Stimulated activated CD4-positive, alpha-beta T cell treated with anti-CD3 and anti-CD28 coated beads, Interleukin-12 subunit alpha, Interleukin-12 subunit beta, amount 100 ng/mL, for 24 hours (primary cell): ENCODE measurements at regions not wholly inside any gene's neighbourhood (a gene's known extent, or its start where the extent isn't known, plus 50 kb on each side); places are given as distances from the start of the nearest gene placed in this dataset.

Experiments
- DNase-seq, 2 experiments: peaks; one replicate each; pipeline ENCODE4 v3.0.0-alpha.2; 2020; ENCODE audit warnings: low read depth in 2 of 2

DNA sequence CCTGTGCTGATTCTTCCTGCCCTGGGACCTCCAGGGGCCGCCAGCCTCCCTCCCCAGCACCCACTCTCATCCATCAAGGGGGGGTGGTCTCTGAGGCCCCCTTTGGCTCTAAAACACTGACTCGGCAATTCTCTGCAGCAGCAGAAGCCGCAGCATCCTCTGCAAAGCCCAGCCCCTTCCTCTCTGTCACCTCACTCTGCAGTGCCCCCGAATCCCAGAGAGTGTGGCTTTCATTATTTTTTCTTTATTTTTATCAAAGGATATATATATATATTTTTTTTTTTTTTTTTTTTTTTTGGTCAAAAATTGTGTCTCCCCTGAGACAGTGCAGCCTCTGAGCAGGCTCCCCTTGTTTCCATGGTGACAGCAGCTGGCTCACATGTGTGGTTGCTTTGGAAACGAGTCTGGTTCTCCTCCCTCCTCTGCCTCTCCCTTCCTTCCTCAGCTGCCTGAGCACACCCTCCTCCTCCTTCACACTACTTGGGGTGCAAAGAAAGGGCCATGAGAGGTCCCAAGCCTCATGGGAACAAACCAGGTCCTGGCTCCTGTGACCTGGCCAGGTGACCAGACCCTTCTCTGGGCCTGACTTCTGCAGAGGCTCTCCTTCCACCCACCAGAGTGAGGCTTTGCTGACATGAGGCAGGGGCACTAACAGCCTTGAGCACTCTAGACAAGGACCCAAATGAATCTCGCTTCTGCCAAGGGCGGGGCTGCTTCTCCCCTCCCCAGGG is 100.5 kb downstream of the LRRC74A start:
- DNase-seq = peak; percentile 25 to 32

DNA sequence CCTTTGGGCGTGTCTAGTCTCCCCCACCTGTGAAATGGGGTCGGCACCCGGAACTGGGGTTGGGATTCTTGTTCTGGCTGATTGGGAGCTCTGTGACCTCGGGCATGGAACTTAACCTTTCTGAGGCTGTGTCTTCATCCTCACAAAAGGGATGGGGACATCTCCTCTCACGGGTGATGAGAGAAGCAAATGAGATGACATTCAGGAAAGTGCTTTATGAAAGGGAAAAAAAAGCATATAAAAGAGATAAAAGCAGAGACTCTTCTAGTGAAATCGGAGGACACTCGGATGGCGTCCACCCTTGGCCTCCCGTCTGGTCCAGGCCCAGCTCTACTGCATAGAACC is 98.9 kb downstream of the LRRC74A start:
- no peak for DNase-seq

DNA sequence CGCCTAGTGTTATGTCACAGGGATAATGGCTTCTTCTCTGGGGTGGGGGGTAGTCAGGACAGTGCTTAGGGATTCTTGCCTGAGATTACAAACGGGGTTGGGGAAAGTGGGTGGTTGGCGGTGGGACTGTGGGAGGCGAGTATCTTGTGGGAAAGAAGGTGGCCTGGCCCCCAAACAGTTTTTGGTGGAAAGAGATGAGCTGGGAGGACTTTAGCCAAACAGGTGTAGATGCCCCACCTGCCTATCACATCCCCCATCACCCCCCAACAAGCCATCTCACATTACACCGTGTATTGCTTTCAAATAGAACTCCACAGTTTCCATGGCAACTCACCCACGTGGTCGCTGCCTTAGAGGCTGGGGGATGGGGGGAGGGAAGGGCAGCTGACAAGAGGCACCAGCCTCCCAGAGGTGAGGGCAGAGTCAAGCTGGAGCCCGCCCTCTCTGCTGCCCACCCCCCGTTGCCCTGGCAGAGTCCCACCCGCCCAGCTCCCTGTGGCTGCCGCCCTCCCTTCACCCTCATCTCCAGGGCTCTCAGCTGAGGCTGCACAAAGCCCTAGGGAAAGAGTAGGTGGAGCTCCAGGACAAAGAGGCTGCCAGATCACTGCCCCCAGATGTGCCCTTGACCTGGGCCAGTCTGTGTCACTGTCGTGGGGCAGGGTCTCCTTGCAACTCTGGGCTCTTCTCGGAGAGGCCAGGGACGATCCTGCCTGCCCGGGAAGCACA is 98.3 kb downstream of the LRRC74A start:
- DNase-seq = no peak

DNA sequence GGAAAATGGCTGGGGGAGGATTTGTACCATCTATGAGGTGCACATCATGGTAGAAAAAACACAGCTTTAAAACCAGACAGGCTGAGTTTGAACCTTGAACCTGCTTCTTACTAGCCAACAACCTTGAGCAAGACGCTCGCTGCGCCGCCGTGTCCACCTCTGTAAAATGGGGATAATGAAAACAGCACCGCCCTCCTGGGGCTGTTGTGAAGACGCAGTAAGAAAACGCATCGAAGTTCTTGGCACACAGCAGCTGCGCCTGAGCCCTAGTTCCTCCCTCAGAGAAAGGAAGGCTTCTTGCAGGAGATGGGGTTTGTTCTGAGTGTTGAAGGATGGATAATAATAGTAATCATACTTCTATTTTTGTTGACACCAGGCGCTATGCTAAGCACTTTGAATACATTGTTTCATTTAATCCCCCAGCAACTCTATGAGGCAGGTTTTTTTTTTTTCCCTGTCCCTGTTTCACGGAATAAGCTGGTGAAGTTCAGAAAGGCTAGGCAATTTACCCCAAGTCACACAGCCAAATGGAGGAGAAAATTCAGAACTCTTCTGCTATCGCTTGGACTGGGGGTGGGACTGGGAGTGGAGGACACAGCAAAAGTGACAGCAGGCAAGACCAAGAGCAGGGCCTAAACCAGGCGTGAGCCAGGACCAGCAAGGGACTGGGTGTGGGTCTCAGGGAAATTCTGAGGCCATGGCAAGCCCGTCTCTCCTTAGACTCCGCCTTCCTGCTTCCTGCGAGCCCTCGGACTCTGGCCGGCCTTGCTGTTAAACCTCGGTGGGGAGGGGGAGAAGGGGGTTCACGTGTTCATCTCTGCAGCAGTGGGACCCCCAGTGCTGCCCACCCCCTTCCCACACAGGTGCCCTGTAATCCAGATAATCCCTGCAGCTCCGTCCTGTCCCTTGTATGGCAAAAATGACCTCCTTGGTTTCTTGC is 97.5 kb downstream of the LRRC74A start:
- no peak for DNase-seq

DNA sequence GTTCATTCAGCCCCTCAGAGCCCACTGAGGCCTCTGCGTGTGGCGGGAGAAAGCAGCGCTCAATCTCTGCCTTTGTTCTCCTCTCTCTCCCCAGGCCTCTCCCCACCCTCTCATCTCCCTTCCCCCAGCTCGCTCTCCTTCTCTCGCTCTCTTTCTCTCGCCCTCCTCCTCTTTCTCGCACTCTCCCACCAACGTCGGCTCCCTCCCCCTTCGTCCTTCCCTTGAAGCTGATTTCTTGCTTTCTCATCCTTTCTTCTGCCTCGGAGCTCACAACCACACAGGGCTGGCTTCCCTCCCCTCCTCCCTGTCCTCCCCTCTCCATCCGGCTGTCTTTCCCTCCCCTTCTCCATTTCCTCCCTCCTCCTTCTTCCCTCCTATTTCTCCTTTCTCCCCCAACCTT is 96.4 kb downstream of the LRRC74A start:
- DNase-seq = no peak

DNA sequence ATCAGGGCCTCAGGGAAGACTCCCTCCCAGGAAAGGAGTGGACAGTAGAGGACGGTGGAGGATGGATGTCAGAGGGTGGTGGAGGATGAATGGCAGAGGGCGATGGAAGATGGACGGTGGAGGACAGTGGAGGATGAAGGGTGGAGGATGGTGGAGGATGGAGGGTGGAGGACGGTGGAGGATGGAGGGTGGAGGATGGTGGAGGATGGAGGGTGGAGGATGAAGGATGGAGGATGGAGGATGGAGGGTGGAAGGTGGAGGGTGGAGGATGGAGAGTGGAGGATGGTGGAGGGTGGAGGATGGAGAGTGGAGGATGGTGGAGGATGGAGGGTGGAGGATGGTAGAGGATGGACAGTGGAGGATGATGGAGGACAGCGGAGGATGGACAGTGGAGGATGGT is 95.9 kb downstream of the LRRC74A start:
- DNase-seq = no peak

DNA sequence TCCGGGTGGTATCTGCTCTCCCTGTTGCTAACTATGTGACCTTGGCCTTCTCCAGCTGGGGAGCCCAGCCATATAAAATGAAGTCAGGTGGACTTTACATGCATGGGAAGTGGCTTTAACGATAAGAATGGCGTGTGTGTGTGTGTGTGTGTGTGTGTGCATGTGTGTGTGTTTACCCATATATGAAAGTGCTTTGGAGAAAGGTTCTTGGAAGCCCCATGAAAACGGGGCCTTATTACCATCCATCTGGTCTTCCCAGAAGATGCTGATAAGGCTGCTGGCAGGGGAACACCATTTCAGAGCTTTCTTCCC is 94.8 kb downstream of the LRRC74A start:
- no peak for DNase-seq

DNA sequence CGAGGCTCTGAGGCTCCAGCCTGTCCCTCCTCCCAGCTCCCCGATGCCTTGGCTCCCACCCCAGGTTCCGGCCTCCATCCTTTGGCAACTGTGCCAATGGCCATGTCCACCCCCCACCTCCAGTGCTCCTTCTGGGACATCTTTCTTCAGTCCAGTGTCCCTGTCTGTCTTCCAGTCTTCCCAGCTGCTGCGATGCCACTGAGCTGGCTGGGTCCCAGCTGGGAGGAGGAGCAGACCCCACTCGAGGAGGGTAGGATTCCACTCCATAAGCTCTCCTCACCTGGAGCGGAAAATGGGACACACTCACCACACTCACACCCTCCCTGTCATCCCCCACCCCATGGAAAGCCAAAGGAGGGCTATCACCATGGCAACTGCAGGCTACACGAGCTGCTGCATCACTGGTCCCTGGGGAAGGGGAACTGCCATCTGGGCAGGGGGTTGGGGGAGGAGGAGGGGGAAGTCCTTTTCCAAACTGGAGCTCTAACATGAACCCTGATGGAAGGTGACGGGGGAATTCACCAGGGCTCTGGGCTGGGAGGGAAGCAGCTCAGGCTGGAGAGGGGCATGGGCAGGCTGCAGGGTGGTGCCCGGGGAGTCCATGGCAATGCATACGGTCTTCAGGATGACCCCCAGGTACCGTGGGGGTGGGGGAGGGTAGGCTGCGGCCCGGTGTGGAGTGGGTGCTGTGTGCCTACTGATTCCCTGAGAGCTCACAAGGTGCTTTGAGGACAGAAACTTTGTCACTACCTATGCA is 94.3 kb downstream of the LRRC74A start:
- DNase-seq = no peak

DNA sequence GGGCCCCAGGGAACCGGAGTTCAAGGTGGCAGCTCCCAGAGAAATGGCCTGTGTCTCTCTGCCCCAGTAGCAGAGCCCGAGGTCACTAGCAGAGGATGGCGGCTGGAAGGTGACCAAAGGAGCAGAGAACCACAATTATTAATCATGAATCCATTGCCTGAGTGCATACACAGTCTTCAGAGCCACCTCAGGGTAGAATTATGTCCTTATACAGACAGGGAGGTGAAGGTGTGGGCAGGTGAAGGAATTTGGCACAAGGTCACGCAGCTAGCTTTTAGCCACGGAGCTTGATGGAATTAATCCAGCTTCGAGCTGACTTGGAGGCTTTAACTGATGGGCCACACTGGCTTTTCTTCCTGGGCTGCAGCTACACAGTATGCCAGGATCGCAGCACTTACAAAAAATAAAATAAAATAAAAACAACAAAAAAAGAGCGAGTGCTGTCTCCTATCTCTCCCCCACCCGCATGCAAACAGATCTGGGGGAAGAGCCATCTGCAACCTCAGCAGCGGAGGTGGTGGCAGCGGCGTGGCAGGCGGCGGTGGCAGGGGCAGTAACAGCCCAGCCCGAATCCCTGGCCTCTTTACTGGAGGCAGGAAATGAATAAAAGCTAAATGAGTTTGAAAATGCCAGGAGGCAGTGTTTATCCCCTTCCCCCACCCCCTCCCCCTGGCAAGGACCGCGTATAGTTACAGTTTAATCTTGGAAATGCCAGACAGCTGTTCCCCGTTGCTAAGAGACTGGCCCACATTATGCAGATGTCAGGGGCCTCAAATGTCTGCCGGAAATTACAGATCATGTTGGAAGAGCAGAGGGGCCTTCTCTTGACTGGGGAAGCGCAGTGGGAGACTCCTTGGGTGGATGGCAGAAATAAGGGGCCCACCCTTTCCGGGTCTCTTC is 93.5 kb downstream of the LRRC74A start:
- DNase-seq = no peak
